K562 (cell line): ENCODE measurements at regions not wholly inside any gene's neighbourhood (a gene's known extent, or its start where the extent isn't known, plus 50 kb on each side); places are given as distances from the start of the nearest gene placed in this dataset.

Source experiments
- ATAC-seq: fragments of 200-7000 bp; cut with Tn5 transposase; 3 replicates; pipeline ENCODE4 v1.9.1; 2020; ENCODE audit warnings: moderate library complexity
- BruUV-seq: library from RNA; stranded (reverse); fragments of 400-500 nt; replicated peaks from 2 replicates; lab custom pipeline; 2021; lab: Mats Ljungman, UMichigan
- CTCF ChIA-PET: fragments of 300-600 bp; formaldehyde crosslinking; extraction: SDS; loops from one replicate; lab custom pipeline; 2021; ENCODE audit warnings: low intra/inter-chr PET ratio; lab: Yijun Ruan, JAX
- POLR2A ChIA-PET: fragments of 300-600, 350-650 bp; sonication (Branson Sonifier 250); formaldehyde crosslinking; extraction: SDS; loops from one replicate; lab custom pipeline; 2021; ENCODE audit warnings: antibody characterized with exemption, inconsistent platforms; lab: Yijun Ruan, JAX
- DNase-seq, 4 experiments: peaks; one replicate each; pipeline versions ENCODE4 v3.0.0 to v3.0.0-alpha.2; 2011 to 2018; ENCODE audit warnings: low spot score in 3 of 4, mixed read lengths in 3 of 4; ENCODE audit errors: extremely low read depth in 1 of 4
- FAIRE-seq: peaks from 2 replicates; lab custom pipeline; 2011; peaks lifted over from hg19 to GRCh38; lab: Jason Lieb, UNC
- H2AFZ ChIP-seq: 2 replicates; pipeline ENCODE4 v1.6.0; 2011; ENCODE audit warnings: low read depth, low read length, control low read depth, inconsistent platforms
- H3K27ac ChIP-seq: fragments of 200-600 bp; 3 replicates; pipeline ENCODE4 v1.8.0; 2011; ENCODE audit warnings: low read depth, mild to moderate bottlenecking, control low read depth, inconsistent platforms, low read length, moderate library complexity, mixed read lengths; ENCODE audit errors: extremely low read depth
- H3K27me3 ChIP-seq, 2 experiments: fragments of 300-600 bp in 1 of 2; 2 replicates in 1 of 2; 3 replicates in 1 of 2; pipeline versions ENCODE4 v1.6.0 to v1.8.0; 2011; ENCODE audit warnings: inconsistent platforms in 2 of 2, low read length in 2 of 2, mild to moderate bottlenecking in 1 of 2, mixed read lengths in 1 of 2, moderate library complexity in 1 of 2; ENCODE audit not compliant: control insufficient read depth in 2 of 2, insufficient read depth in 2 of 2
- H3K36me3 ChIP-seq: fragments of 300-600 bp; 3 replicates; pipeline ENCODE4 v1.8.0; 2011; ENCODE audit warnings: mild to moderate bottlenecking, low read length, inconsistent platforms; ENCODE audit not compliant: control insufficient read depth, insufficient read depth
- H3K4me1 ChIP-seq, 2 experiments: fragments of 200-600 bp in 1 of 2; replicated peaks in 1 of 2; 2 replicates in 1 of 2; 3 replicates in 1 of 2; pipeline versions ENCODE4 v1.5.1 to v1.8.0; 2011; ENCODE audit warnings: inconsistent platforms in 2 of 2, low read length in 2 of 2, mild to moderate bottlenecking in 1 of 2, mixed read lengths in 1 of 2, moderate library complexity in 1 of 2; ENCODE audit not compliant: control insufficient read depth in 2 of 2, insufficient read depth in 2 of 2
- H3K4me2 ChIP-seq: 2 replicates; pipeline ENCODE4 v1.6.1; 2011; ENCODE audit warnings: low read length, control low read depth, inconsistent platforms, mixed read lengths; ENCODE audit not compliant: insufficient read depth
- H3K4me3 ChIP-seq: fragments of 200-600 bp; sonication (generic), shearing (Covaris generic); 2 replicates; pipeline ENCODE4 v1.5.1; 2016; ENCODE audit warnings: control low read depth, inconsistent platforms
- H3K79me2 ChIP-seq: fragments of 200-600 bp; 3 replicates; pipeline ENCODE4 v1.8.0; 2011; ENCODE audit warnings: low read length, inconsistent platforms; ENCODE audit not compliant: control insufficient read depth, insufficient read depth
- H3K9ac ChIP-seq, 2 experiments: 2 replicates each; pipeline versions ENCODE4 v1.6.0 to v1.6.1; 2011; ENCODE audit warnings: low read depth in 2 of 2, low read length in 2 of 2, control low read depth in 1 of 2, inconsistent platforms in 1 of 2, mild to moderate bottlenecking in 1 of 2, mixed read lengths in 1 of 2; ENCODE audit not compliant: insufficient read depth in 1 of 2
- H3K9me1 ChIP-seq: one replicate; pipeline ENCODE4 v1.6.0; 2011; ENCODE audit warnings: inconsistent platforms, mild to moderate bottlenecking, low read length, moderate library complexity; ENCODE audit not compliant: control insufficient read depth, insufficient read depth
- H3K9me3 ChIP-seq: replicated peaks from 2 replicates; pipeline ENCODE4 v1.5.1; 2011; ENCODE audit warnings: low read depth, low read length, inconsistent platforms; ENCODE audit not compliant: control insufficient read depth, insufficient read depth
- H4K20me1 ChIP-seq: replicated peaks from 2 replicates; pipeline ENCODE4 v1.6.1; 2011; ENCODE audit warnings: low read length, inconsistent platforms, mixed read lengths; ENCODE audit not compliant: control insufficient read depth, insufficient read depth
- MAZ ChIP-seq, 2 experiments: fragments of 450-650 bp in 1 of 2; sonication (generic) in 1 of 2; formaldehyde crosslinking; IDR thresholded peaks in 1 of 2; conservative IDR thresholded peaks in 1 of 2; 2 replicates each; pipeline versions ENCODE4 v1.4.0 to v1.5.0; 2020; ENCODE audit warnings: mild to moderate bottlenecking in 1 of 2, missing genetic modification reagents in 1 of 2
- SIN3A ChIP-seq, 2 experiments: fragments of 150-350 bp in 1 of 2; IDR thresholded peaks; 2 replicates each; pipeline ENCODE4 v1.6.1; 2011 to 2016; ENCODE audit warnings: borderline replicate concordance in 2 of 2, low read depth in 2 of 2, low read length in 2 of 2, mild to moderate bottlenecking in 2 of 2, moderate library complexity in 2 of 2; ENCODE audit not compliant: control insufficient read depth in 1 of 2
- TAL1 ChIP-seq: fragments of 450-650 bp; IDR thresholded peaks from 2 replicates; pipeline ENCODE4 v1.6.1; 2016; ENCODE audit warnings: mild to moderate bottlenecking
- ZC3H4 ChIP-seq: sonication (generic); formaldehyde crosslinking; IDR thresholded peaks from 2 replicates; pipeline ENCODE4 v1.9.0; 2021; ENCODE audit warnings: missing genetic modification reagents, borderline replicate concordance
- ZNF77 ChIP-seq: fragments of 250-450 bp; sonication (Bioruptor Pico); IDR thresholded peaks from 2 replicates; pipeline ENCODE4 v1.5.0; 2020
- WGBS: fragments of 100-300 bp; shearing (Covaris generic); methylation state at CpG from one replicate; pipeline ENCODE4 v1.1.6; 2016; ENCODE audit warnings: low coverage, mixed read lengths; ENCODE audit not compliant: insufficient coverage; ENCODE audit errors: missing lambda C conversion rate; 5-methylcytosine and 5-hydroxymethylcytosine counted together
- in situ Hi-C: fragments of 300-500 bp; cut with MboI; formaldehyde crosslinking; loops from 4 replicates; pipeline ENCODE4 v1.15.0; 2018; ENCODE audit warnings: inconsistent platforms, mixed read lengths
- intact Hi-C: fragments of 100-400 bp; cut with micrococcal nuclease; formaldehyde crosslinking; loops from 2 replicates; pipeline ENCODE4 v1.14.2; 2022
- TF ChIP-seq, protein P1 (sequence below): sonication (generic); formaldehyde crosslinking; IDR thresholded peaks from 2 replicates; pipeline ENCODE4 v1.8.0; 2022; ENCODE audit warnings: missing genetic modification reagents, mild to moderate bottlenecking, borderline replicate concordance

DNA sequence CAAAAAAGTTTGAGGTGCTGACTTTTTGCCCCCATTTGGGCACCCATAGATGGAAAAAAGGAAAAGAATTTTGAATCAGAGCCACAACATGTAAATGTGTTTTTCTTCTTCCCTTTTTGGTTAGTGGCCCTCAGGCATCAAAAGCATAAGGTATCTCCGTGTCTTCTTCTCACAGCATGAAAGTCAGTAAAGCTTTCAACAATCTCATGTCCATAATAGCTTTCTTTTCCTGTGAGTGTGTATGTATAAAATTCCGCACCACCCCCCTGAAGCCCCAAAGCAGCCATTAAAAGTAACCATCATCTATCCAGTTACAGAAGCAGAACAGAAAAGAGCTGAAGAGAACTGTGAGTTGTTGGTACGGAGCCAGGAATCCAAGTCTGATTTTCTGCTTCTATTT lies 1539.7 kb upstream of the ACVR2A start (continued):
- TF ChIP-seq TAL1 (no peak), SIN3A (IDR thresholded peaks at IDR 0.05; ENCODE audit: borderline replicate concordance in 2 of 2, control insufficient read depth in 1 of 2, low read depth in 2 of 2, low read length in 2 of 2) (no peak), ZC3H4 (no peak), MAZ (CRISPR knock-in tag; conservative IDR thresholded peaks at IDR 0.05 in 1 of 2, IDR thresholded peaks at IDR 0.05 in 1 of 2) (no peak)

DNA sequence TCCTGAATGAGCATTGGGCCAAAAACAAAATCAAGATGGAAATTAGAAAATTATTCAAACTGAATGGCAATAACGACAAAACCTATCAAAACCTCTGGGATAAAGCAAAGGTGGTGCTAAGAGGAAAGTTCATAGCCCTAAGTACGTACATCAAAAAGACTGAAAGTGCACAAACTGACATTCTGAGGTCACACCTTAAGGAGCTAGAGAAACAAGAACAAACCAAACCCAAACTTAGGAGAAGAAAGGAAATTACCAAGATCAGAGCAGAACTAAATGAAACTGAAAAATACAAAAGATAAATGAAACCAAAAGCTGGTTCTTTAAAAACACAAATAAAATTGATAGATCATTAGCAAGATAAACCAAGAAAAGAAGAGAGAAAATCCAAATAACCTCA lies 1543.5 kb upstream of the ACVR2A start:
- no peaks in the 10 kb centered on the region for H3K9me1 ChIP-seq
- intact Hi-C loops = no loop called here
- WGBS = 3% methylated on average over 2 of the region's 2 CpGs
- ATAC-seq (no peak), FAIRE-seq (no peak), DNase-seq (no peak)
- in situ Hi-C loops = no loop called here
- H3K4me2 ChIP-seq = no peak overlapping the region
- no TSS peak for BruUV-seq
- H3K79me2 ChIP-seq = no peaks in the 10 kb centered on the region
- no peak overlapping the region for H3K4me3 ChIP-seq
- no peak overlapping the region for H3K27ac ChIP-seq
- POLR2A ChIA-PET = no interaction called here
- CTCF ChIA-PET = no interaction called here
- no peaks in the 10 kb centered on the region for H3K9me3 ChIP-seq
- no peaks in the 10 kb centered on the region for H3K27me3 ChIP-seq
- H3K9ac ChIP-seq = no peak overlapping the region
- no peaks in the 10 kb centered on the region for H4K20me1 ChIP-seq
- TF ChIP-seq, protein P1, sequence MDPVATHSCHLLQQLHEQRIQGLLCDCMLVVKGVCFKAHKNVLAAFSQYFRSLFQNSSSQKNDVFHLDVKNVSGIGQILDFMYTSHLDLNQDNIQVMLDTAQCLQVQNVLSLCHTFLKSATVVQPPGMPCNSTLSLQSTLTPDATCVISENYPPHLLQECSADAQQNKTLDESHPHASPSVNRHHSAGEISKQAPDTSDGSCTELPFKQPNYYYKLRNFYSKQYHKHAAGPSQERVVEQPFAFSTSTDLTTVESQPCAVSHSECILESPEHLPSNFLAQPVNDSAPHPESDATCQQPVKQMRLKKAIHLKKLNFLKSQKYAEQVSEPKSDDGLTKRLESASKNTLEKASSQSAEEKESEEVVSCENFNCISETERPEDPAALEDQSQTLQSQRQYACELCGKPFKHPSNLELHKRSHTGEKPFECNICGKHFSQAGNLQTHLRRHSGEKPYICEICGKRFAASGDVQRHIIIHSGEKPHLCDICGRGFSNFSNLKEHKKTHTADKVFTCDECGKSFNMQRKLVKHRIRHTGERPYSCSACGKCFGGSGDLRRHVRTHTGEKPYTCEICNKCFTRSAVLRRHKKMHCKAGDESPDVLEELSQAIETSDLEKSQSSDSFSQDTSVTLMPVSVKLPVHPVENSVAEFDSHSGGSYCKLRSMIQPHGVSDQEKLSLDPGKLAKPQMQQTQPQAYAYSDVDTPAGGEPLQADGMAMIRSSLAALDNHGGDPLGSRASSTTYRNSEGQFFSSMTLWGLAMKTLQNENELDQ (CRISPR knock-in tag) = no peak
- TF ChIP-seq ZNF77 (CRISPR knock-in tag) = no peak
- H2AFZ ChIP-seq = no peak overlapping the region
- no peaks in the 10 kb centered on the region; a peak in 1 of 5 replicates for H3K4me1 ChIP-seq
- no peaks in the 10 kb centered on the region for H3K36me3 ChIP-seq
